B cell (primary cell): ENCODE measurements at regions not wholly inside any gene's neighbourhood (a gene's known extent, or its start where the extent isn't known, plus 50 kb on each side); places are given as distances from the start of the nearest gene placed in this dataset.
A peak's percentile ranks its signal among the peaks of the same experiment; 100 is the strongest.

ENCODE experiments used
- ATAC-seq: fragments of 200-7000 bp; cut with Tn5 transposase; one replicate; pipeline ENCODE4 v1.10.0; 2021; ENCODE audit warnings: low read depth, mild to moderate bottlenecking, moderate number of reproducible peaks, moderate library complexity
- CTCF ChIA-PET: fragments of 350-600 bp; sonication (Branson Sonifier 250); formaldehyde crosslinking; loops from one replicate; lab custom pipeline; 2021; ENCODE audit warnings: antibody characterized with exemption, inconsistent platforms; lab: Charles Lee
- POLR2A ChIA-PET: fragments of 350-600 bp; sonication (Branson Sonifier 250); formaldehyde crosslinking; loops from one replicate; lab custom pipeline; 2021; ENCODE audit warnings: antibody characterized with exemption; lab: Charles Lee
- DNase-seq: peaks from one replicate; pipeline ENCODE4 v3.0.0; 2013
- H2AFZ ChIP-seq: 2 replicates; pipeline ENCODE4 v1.6.1; 2012; ENCODE audit warnings: mild to moderate bottlenecking, low read depth, low read length; ENCODE audit not compliant: insufficient read depth, poor library complexity, severe bottlenecking
- H3K27ac ChIP-seq, 2 donors: 1 replicate in 1 of 2; 2 replicates in 1 of 2; pipeline ENCODE4 v1.5.1; 2012 to 2013; ENCODE audit warnings: low read length in 2 of 2, mild to moderate bottlenecking in 2 of 2, moderate library complexity in 1 of 2
- H3K27me3 ChIP-seq, 4 experiments: fragments of 200-600 bp in 1 of 4; sonication (generic) in 1 of 4; replicated peaks in 1 of 4; 1 replicate in 2 of 4; 2 replicates in 2 of 4; pipeline versions ENCODE4 v1.6.1 to v1.7.0; 2013 to 2016; ENCODE audit warnings: low read length in 3 of 4, mild to moderate bottlenecking in 2 of 4, mixed read lengths in 1 of 4, moderate library complexity in 1 of 4; ENCODE audit not compliant: insufficient read depth in 4 of 4, control insufficient read depth in 3 of 4; ENCODE audit errors: control extremely low read depth in 1 of 4
- H3K36me3 ChIP-seq, 2 experiments: replicated peaks in 1 of 2; 1 replicate in 1 of 2; 2 replicates in 1 of 2; pipeline versions ENCODE4 v1.6.1 to v1.7.1; 2013; ENCODE audit warnings: low read length in 1 of 2; ENCODE audit not compliant: insufficient read depth in 2 of 2, control insufficient read depth in 1 of 2; ENCODE audit errors: control extremely low read depth in 1 of 2, extremely low read depth in 1 of 2
- H3K4me1 ChIP-seq, 2 donors: fragments of 200-600 bp in 1 of 2; sonication (generic) in 1 of 2; 1 replicate in 1 of 2; 2 replicates in 1 of 2; pipeline versions ENCODE4 v1.5.1 to v1.6.1; 2013 to 2017; ENCODE audit warnings: low read length in 2 of 2; ENCODE audit not compliant: control insufficient read depth in 2 of 2, insufficient read depth in 2 of 2
- H3K4me2 ChIP-seq: replicated peaks from 2 replicates; pipeline ENCODE3; 2012; ENCODE audit warnings: mild to moderate bottlenecking, low read depth, low read length; ENCODE audit not compliant: poor library complexity, severe bottlenecking
- H3K4me3 ChIP-seq, 5 experiments: fragments of 200-600 bp in 1 of 5; sonication (generic) in 1 of 5; 1 replicate in 3 of 5; 2 replicates in 2 of 5; pipeline versions ENCODE4 v1.5.1 to v1.7.0; 2011 to 2016; ENCODE audit warnings: low read length in 4 of 5, mild to moderate bottlenecking in 4 of 5, low read depth in 2 of 5, control low read depth in 1 of 5, moderate library complexity in 1 of 5; ENCODE audit not compliant: insufficient read depth in 1 of 5; ENCODE audit errors: control extremely low read depth in 1 of 5, extremely low read depth in 1 of 5
- H3K79me2 ChIP-seq: fragments of 200-600 bp; sonication (generic); one replicate; pipeline ENCODE4 v1.6.0; 2016; ENCODE audit warnings: low read length; ENCODE audit not compliant: control insufficient read depth, insufficient read depth
- H3K9ac ChIP-seq: fragments of 200-600 bp; sonication (generic); 2 replicates; pipeline ENCODE4 v1.6.1; 2017; ENCODE audit warnings: mild to moderate bottlenecking, low read length, moderate library complexity
- H3K9me3 ChIP-seq, 3 donors: one replicate each; pipeline versions ENCODE4 v1.6.1 to v1.7.1; 2013; ENCODE audit warnings: low read length in 2 of 3; ENCODE audit not compliant: control insufficient read depth in 2 of 3, insufficient read depth in 1 of 3; ENCODE audit errors: control extremely low read depth in 1 of 3
- H4K20me1 ChIP-seq: 2 replicates; pipeline ENCODE4 v1.6.0; 2012; ENCODE audit warnings: mild to moderate bottlenecking, low read length; ENCODE audit not compliant: insufficient read depth, control insufficient read depth, poor library complexity, severe bottlenecking
- H3K27ac Mint-ChIP-seq: one replicate; pipeline ENCODE4 v1.8.0; 2021; ENCODE audit warnings: mixed read lengths
- H3K27me3 Mint-ChIP-seq: one replicate; pipeline ENCODE4 v1.8.0; 2021; ENCODE audit warnings: mixed read lengths
- H3K4me1 Mint-ChIP-seq: one replicate; pipeline ENCODE4 v1.8.0; 2021; ENCODE audit warnings: mixed read lengths
- H3K4me3 Mint-ChIP-seq: one replicate; pipeline ENCODE4 v1.8.0; 2021; ENCODE audit warnings: mixed read lengths
- H3K9me3 Mint-ChIP-seq: one replicate; pipeline ENCODE4 v1.8.0; 2022; ENCODE audit warnings: mixed read lengths; ENCODE audit not compliant: insufficient read depth
- EZH2 ChIP-seq: IDR thresholded peaks from 2 replicates; pipeline ENCODE4 v1.6.1; 2012; ENCODE audit warnings: borderline replicate concordance, low read depth, mild to moderate bottlenecking, moderate library complexity, low read length; ENCODE audit not compliant: insufficient read depth, poor library complexity, severe bottlenecking
- WGBS: methylation state at CpG from one replicate; pipeline ENCODE4 v1.1.5; 2013; ENCODE audit warnings: missing lambda C conversion rate; ENCODE audit not compliant: insufficient coverage; 5-methylcytosine and 5-hydroxymethylcytosine counted together
- intact Hi-C: fragments of 100-400 bp; cut with micrococcal nuclease; formaldehyde crosslinking; loops from one replicate; pipeline ENCODE4 v1.10.0; 2022
- TF ChIP-seq, protein P1 (sequence below): fragments of 200-600 bp; IDR thresholded peaks from one replicate; pipeline ENCODE4 v1.8.0; 2022; ENCODE audit warnings: antibody characterized with exemption, mild to moderate bottlenecking

DNA sequence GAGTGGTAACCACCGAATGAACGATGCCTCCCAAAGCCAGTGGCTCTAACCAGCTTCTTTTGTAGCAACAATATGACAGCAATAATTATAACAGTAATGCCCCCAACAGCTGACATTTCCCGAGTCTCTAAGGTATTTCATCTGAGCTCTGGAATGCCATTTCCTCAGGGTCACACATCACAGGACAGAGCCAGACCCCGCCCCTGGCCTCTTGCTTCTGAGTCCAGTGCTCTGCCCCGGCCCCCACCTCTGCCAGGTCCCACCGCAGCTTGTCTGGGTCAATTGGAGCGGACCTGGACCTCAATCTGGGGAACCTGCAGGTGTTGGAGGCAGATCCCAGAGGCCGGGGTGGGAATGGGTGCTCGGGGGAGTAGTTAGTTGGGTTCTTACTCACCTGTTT is 63.8 kb downstream of the IGLL1 start:
- ChIA-PET CTCF (no interaction called here), POLR2A (no interaction called here)
- peaks cover 0 to 30% (median 5%) of the 10 kb centered on the region in 4 experiments for H3K27me3 ChIP-seq
- no peak overlapping the region for H3K4me2 ChIP-seq
- H2AFZ ChIP-seq = no peak overlapping the region
- no peak overlapping the region for H3K4me3 ChIP-seq
- peaks cover 22% of the 10 kb centered on the region for H3K27me3 Mint-ChIP-seq
- peak overlapping the region; percentile 20 for H3K27ac Mint-ChIP-seq
- peaks cover 3 to 4% of the 10 kb centered on the region in 2 donors for H3K4me1 ChIP-seq
- WGBS = 84% methylated on average over 8 of the region's 9 CpGs
- H3K9me3 ChIP-seq = no peaks in the 10 kb centered on the region
- no peaks in the 10 kb centered on the region for H3K36me3 ChIP-seq
- H3K9me3 Mint-ChIP-seq = no peaks in the 10 kb centered on the region
- TF ChIP-seq, protein P1, sequence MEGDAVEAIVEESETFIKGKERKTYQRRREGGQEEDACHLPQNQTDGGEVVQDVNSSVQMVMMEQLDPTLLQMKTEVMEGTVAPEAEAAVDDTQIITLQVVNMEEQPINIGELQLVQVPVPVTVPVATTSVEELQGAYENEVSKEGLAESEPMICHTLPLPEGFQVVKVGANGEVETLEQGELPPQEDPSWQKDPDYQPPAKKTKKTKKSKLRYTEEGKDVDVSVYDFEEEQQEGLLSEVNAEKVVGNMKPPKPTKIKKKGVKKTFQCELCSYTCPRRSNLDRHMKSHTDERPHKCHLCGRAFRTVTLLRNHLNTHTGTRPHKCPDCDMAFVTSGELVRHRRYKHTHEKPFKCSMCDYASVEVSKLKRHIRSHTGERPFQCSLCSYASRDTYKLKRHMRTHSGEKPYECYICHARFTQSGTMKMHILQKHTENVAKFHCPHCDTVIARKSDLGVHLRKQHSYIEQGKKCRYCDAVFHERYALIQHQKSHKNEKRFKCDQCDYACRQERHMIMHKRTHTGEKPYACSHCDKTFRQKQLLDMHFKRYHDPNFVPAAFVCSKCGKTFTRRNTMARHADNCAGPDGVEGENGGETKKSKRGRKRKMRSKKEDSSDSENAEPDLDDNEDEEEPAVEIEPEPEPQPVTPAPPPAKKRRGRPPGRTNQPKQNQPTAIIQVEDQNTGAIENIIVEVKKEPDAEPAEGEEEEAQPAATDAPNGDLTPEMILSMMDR = no peak
- no peak for TF ChIP-seq EZH2
- no peak overlapping the region for H3K27ac ChIP-seq
- DNase-seq (no peak), ATAC-seq (no peak)
- intact Hi-C loops = no loop called here
- H4K20me1 ChIP-seq = no peaks in the 10 kb centered on the region
- no peak overlapping the region for H3K4me3 Mint-ChIP-seq
- no peak overlapping the region for H3K9ac ChIP-seq
- H3K79me2 ChIP-seq = no peaks in the 10 kb centered on the region
- H3K4me1 Mint-ChIP-seq = peaks cover 4% of the 10 kb centered on the region

DNA sequence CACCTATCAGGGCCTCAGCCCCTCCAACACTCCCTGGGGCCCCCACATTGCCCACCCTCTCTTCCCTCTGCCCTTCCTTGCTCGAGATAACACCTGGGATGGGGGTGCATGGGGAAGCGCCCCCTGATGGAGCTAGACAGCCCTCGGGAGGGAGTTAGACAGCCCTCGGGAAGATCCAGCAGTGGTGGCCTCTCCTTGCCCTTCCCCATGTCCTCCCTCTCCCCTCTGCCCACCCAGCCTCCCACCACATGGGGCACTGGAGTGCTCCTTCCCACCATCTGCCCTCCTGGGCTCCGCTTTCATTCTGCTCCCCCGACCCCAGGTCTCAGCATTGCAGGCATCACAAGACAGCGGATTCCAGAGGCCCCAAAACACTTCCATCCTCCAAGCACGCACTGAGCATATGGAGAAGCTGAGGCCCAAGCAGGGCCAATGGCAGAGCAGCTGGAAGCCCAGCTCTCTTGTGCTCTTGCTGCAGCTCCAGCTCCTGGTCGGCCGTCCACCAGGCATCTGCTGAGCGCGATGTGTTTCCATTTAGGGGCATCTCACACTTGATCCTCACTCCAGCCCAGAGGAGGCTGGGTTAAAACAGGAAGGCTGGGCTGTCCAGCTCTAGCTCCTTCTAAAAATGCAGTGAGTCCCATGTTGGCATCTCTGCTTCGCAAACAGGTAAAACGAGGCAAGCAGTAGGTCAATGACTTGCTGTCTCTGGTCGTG is 65.6 kb downstream of the IGLL1 start:
- ATAC-seq (no peak), DNase-seq (no peak)
- POLR2A ChIA-PET = no interaction called here
- H2AFZ ChIP-seq = no peak overlapping the region
- Mint-ChIP-seq H3K9me3 (no peaks in the 10 kb centered on the region), H3K27me3 (peaks cover 18% of the 10 kb centered on the region), H3K27ac (no peak overlapping the region), H3K4me1 (no peaks in the 10 kb centered on the region), H3K4me3 (no peak overlapping the region)
- H3K9ac ChIP-seq = no peak overlapping the region
- WGBS = 94% methylated on average over 9 of the region's 15 CpGs
- intact Hi-C loops = no loop called here
- no peak overlapping the region for H3K27ac ChIP-seq
- no peak for TF ChIP-seq EZH2
- H4K20me1 ChIP-seq = no peaks in the 10 kb centered on the region
- no peaks in the 10 kb centered on the region for H3K79me2 ChIP-seq
- no peaks in the 10 kb centered on the region for H3K9me3 ChIP-seq
- no peak overlapping the region for H3K4me2 ChIP-seq
- H3K36me3 ChIP-seq = no peaks in the 10 kb centered on the region
- CTCF ChIA-PET = no interaction called here
- no peak overlapping the region for H3K4me3 ChIP-seq
- no peaks in the 10 kb centered on the region for H3K4me1 ChIP-seq
- H3K27me3 ChIP-seq = peaks cover 0 to 14% (median 0%) of the 10 kb centered on the region in 4 experiments
